Suprapubic skin (tissue), 4 donors: ENCODE measurements at regions not wholly inside any gene's neighbourhood (a gene's known extent, or its start where the extent isn't known, plus 50 kb on each side); places are given as distances from the start of the nearest gene placed in this dataset.

ENCODE experiments used
- DNase-seq, 2 donors: peaks; one replicate each; pipeline ENCODE4 v3.0.0-alpha.2; 2019; ENCODE audit warnings: low spot score in 2 of 2
- H3K27ac ChIP-seq: fragments of 200-600 bp; sonication (generic); one replicate; pipeline ENCODE4 v1.5.1; 2019
- H3K27me3 ChIP-seq: fragments of 200-600 bp; sonication (generic); one replicate; pipeline ENCODE4 v1.5.1; 2019
- H3K36me3 ChIP-seq: fragments of 200-600 bp; sonication (generic); one replicate; pipeline ENCODE4 v1.5.1; 2019
- H3K4me1 ChIP-seq: fragments of 200-600 bp; sonication (generic); one replicate; pipeline ENCODE4 v1.5.1; 2019
- H3K4me3 ChIP-seq: fragments of 200-600 bp; sonication (generic); one replicate; pipeline ENCODE4 v1.5.1; 2019; ENCODE audit warnings: mild to moderate bottlenecking
- H3K9me3 ChIP-seq: fragments of 200-600 bp; sonication (generic); one replicate; pipeline ENCODE4 v1.5.1; 2019
- CTCF ChIP-seq, 2 donors: fragments of 200-600 bp in 1 of 2; fragments of 450-650 bp in 1 of 2; sonication (generic) in 1 of 2; IDR thresholded peaks; one replicate each; pipeline ENCODE4 v1.5.1; 2016 to 2019; ENCODE audit warnings: antibody characterized with exemption in 2 of 2, mild to moderate bottlenecking in 1 of 2, moderate library complexity in 1 of 2
- EP300 ChIP-seq: sonication (generic); formaldehyde crosslinking; IDR thresholded peaks from one replicate; pipeline ENCODE4 v1.6.1; 2017; ENCODE audit warnings: antibody characterized with exemption
- POLR2A ChIP-seq, 2 donors: fragments of 450-650 bp; IDR thresholded peaks; one replicate each; pipeline ENCODE4 v1.6.1; 2017; ENCODE audit warnings: antibody characterized with exemption in 2 of 2, mild to moderate bottlenecking in 2 of 2, moderate library complexity in 2 of 2
- POLR2AphosphoS5 ChIP-seq, 3 donors: sonication (generic); formaldehyde crosslinking; IDR thresholded peaks; one replicate each; pipeline ENCODE4 v1.6.1; 2017; ENCODE audit warnings: antibody characterized with exemption in 3 of 3
- WGBS: methylation state at CpG from one replicate; pipeline ENCODE4 v1.1.5; 2018; 5-methylcytosine and 5-hydroxymethylcytosine counted together

GRCh38 chr5:168168978-168169698, 122.3 kb upstream of the WWC1 start:
- Histone ChIP-seq H3K4me3 (no peak overlapping the region), H3K27ac (no peak overlapping the region), H3K9me3 (no peaks in the 10 kb centered on the region), H3K4me1 (no peaks in the 10 kb centered on the region), H3K27me3 (no peaks in the 10 kb centered on the region), H3K36me3 (no peaks in the 10 kb centered on the region)
- TF ChIP-seq POLR2AphosphoS5 (IDR thresholded peaks at IDR 0.05) (no peak), CTCF (IDR thresholded peaks at IDR 0.05) (no peak), POLR2A (IDR thresholded peaks at IDR 0.05) (no peak), EP300 (no peak)
- no peak for DNase-seq
- 75% methylated on average over 13 of the region's 13 CpGs for WGBS

- H3K4me3 ChIP-seq = no peak overlapping the region
- no peaks in the 10 kb centered on the region for H3K27me3 ChIP-seq
- no peaks in the 10 kb centered on the region for H3K4me1 ChIP-seq
- TF ChIP-seq EP300 (no peak), CTCF (IDR thresholded peaks at IDR 0.05) (no peak), POLR2AphosphoS5 (IDR thresholded peaks at IDR 0.05) (no peak), POLR2A (IDR thresholded peaks at IDR 0.05) (no peak)
- DNase-seq = no peak
- H3K27ac ChIP-seq = no peak overlapping the region
- no peaks in the 10 kb centered on the region for H3K36me3 ChIP-seq
- no peaks in the 10 kb centered on the region for H3K9me3 ChIP-seq
Observed at GRCh38 chr5:168169791-168170190, 121.7 kb upstream of the WWC1 start.

GRCh38 chr5:168171901-168172759, 119.3 kb upstream of the WWC1 start:
- Histone ChIP-seq H3K27me3 (no peaks in the 10 kb centered on the region), H3K4me3 (no peak overlapping the region), H3K36me3 (no peaks in the 10 kb centered on the region), H3K27ac (no peak overlapping the region), H3K4me1 (no peaks in the 10 kb centered on the region), H3K9me3 (no peaks in the 10 kb centered on the region)
- 69% methylated on average over 15 of the region's 15 CpGs for WGBS
- no peak for DNase-seq
- TF ChIP-seq CTCF (IDR thresholded peaks at IDR 0.05) = no peak
- no peak for TF ChIP-seq POLR2A (IDR thresholded peaks at IDR 0.05)
- no peak for TF ChIP-seq POLR2AphosphoS5 (IDR thresholded peaks at IDR 0.05)
- no peak for TF ChIP-seq EP300

- Histone ChIP-seq H3K9me3 (no peaks in the 10 kb centered on the region), H3K27ac (no peak overlapping the region), H3K4me3 (no peak overlapping the region), H3K27me3 (no peaks in the 10 kb centered on the region), H3K36me3 (no peaks in the 10 kb centered on the region), H3K4me1 (no peaks in the 10 kb centered on the region)
- no peak for DNase-seq
- WGBS = 34% methylated on average over 2 of the region's 2 CpGs
- no peak for TF ChIP-seq CTCF (IDR thresholded peaks at IDR 0.05)
- TF ChIP-seq EP300 = no peak
- TF ChIP-seq POLR2AphosphoS5 (IDR thresholded peaks at IDR 0.05) = no peak
- no peak for TF ChIP-seq POLR2A (IDR thresholded peaks at IDR 0.05)
Observed at GRCh38 chr5:168172760-168173223, 118.7 kb upstream of the WWC1 start.

- TF ChIP-seq EP300 = no peak
- TF ChIP-seq POLR2AphosphoS5 (IDR thresholded peaks at IDR 0.05) = no peak
- TF ChIP-seq POLR2A (IDR thresholded peaks at IDR 0.05) = no peak
- TF ChIP-seq CTCF (IDR thresholded peaks at IDR 0.05) = no peak
- H3K36me3 ChIP-seq = no peaks in the 10 kb centered on the region
- 67% methylated on average over 9 of the region's 9 CpGs for WGBS
- H3K27ac ChIP-seq = no peak overlapping the region
- no peak overlapping the region for H3K4me3 ChIP-seq
- H3K4me1 ChIP-seq = no peaks in the 10 kb centered on the region
- no peak for DNase-seq
- H3K9me3 ChIP-seq = no peaks in the 10 kb centered on the region
- H3K27me3 ChIP-seq = no peaks in the 10 kb centered on the region
Observed at GRCh38 chr5:168174376-168174775, 117.1 kb upstream of the WWC1 start.
